ENCODE measurements at regions not wholly inside any gene's neighbourhood (a gene's known extent, or its start where the extent isn't known, plus 50 kb on each side); places are given as distances from the start of the nearest gene placed in this dataset.

DNA sequence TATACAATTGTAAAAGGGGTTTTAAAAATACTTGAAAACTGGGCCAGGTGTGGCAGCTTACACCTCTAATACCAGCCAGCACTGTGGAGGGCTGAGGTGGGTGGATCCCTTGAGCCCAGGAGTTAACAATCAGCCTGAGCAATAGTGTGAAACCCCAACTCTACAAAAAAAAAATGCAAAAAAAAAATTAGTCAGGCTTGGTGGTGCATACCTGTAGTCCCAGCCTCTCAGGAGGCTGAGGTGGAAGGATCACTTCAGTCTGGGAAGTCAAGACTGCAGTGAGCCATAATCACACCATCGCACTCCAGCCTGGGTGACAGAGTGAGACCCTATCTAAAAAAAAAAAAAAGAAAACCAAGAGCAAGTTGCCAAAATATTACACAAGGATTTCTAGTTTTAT, 182.7 kb downstream of the UBE2E3 start:
- Histone ChIP-seq H3K27me3 (no peaks in the 10 kb centered on the region), H3K36me3 (no peaks in the 10 kb centered on the region), H3K9me3 (no peaks in the 10 kb centered on the region), H3K27ac (no peak overlapping the region), H3K4me3 (no peak overlapping the region), H3K4me1 (no peaks in the 10 kb centered on the region)
- no peak for DNase-seq (ENCODE audit: low spot score in 2 of 2)
- TF ChIP-seq, protein P1, sequence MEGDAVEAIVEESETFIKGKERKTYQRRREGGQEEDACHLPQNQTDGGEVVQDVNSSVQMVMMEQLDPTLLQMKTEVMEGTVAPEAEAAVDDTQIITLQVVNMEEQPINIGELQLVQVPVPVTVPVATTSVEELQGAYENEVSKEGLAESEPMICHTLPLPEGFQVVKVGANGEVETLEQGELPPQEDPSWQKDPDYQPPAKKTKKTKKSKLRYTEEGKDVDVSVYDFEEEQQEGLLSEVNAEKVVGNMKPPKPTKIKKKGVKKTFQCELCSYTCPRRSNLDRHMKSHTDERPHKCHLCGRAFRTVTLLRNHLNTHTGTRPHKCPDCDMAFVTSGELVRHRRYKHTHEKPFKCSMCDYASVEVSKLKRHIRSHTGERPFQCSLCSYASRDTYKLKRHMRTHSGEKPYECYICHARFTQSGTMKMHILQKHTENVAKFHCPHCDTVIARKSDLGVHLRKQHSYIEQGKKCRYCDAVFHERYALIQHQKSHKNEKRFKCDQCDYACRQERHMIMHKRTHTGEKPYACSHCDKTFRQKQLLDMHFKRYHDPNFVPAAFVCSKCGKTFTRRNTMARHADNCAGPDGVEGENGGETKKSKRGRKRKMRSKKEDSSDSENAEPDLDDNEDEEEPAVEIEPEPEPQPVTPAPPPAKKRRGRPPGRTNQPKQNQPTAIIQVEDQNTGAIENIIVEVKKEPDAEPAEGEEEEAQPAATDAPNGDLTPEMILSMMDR (IDR thresholded peaks at IDR 0.05) = no peak
- TF ChIP-seq POLR2A (IDR thresholded peaks at IDR 0.05) (no peak), POLR2AphosphoS5 (IDR thresholded peaks at IDR 0.05) (no peak)
- intact Hi-C loops (cut with DNase I; ENCODE audit: low total_unique reads) = no loop called here

DNA sequence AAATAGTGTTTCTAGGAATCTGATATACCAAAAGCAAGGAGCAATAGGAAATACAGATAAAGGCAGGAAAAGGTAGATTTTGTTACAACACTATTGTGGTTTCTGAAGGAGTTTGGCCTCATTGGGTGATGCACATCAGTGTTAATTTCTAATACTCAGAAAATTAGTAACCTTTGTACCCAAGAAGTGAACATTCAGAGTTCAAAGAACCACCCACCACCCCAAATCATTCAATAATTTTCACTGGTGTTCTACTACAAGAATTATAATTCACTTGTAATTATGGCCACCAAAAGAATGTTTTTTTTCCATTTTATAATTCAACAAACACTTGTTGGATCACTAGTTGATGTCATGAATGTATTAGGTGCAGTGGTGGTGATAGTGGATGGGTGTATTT, 183.3 kb downstream of the UBE2E3 start:
- H3K9me3 ChIP-seq = no peaks in the 10 kb centered on the region
- TF ChIP-seq POLR2A (IDR thresholded peaks at IDR 0.05) (no peak), POLR2AphosphoS5 (IDR thresholded peaks at IDR 0.05) (no peak)
- TF ChIP-seq, protein P1 (IDR thresholded peaks at IDR 0.05) = no peak
- H3K27ac ChIP-seq = no peak overlapping the region
- intact Hi-C loops (cut with DNase I; ENCODE audit: low total_unique reads) = no loop called here
- no peak overlapping the region for H3K4me3 ChIP-seq
- no peak for DNase-seq (ENCODE audit: low spot score in 2 of 2)
- no peaks in the 10 kb centered on the region for H3K4me1 ChIP-seq
- H3K36me3 ChIP-seq = no peaks in the 10 kb centered on the region
- H3K27me3 ChIP-seq = no peaks in the 10 kb centered on the region

DNA sequence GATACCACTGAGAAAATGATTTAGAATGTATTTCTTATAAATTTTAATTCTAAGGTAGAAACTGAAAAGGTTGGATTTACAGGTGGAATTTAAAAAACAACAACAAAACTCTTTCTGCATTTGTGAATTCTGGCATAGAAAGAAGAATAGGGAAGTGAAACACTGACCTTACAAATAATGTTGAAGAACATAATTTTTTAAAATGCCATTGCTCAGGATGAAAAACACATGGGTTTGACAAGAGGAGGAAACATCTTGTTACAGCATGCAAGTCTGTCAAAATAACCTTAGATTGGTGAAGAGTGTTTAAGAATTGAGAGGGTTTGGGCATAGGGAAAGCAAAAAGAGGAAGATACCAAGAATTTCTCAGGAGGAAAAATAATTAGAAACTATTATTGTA, 184.3 kb downstream of the UBE2E3 start:
- Histone ChIP-seq H3K27me3 (no peaks in the 10 kb centered on the region), H3K36me3 (no peaks in the 10 kb centered on the region), H3K4me1 (no peaks in the 10 kb centered on the region), H3K9me3 (no peaks in the 10 kb centered on the region), H3K27ac (no peak overlapping the region), H3K4me3 (no peak overlapping the region)
- DNase-seq (ENCODE audit: low spot score in 2 of 2) = no peak
- intact Hi-C loops (cut with DNase I; ENCODE audit: low total_unique reads) = no loop called here
- TF ChIP-seq POLR2AphosphoS5 (IDR thresholded peaks at IDR 0.05) (no peak), POLR2A (IDR thresholded peaks at IDR 0.05) (no peak)
- TF ChIP-seq, protein P1 (IDR thresholded peaks at IDR 0.05) = no peak

DNA sequence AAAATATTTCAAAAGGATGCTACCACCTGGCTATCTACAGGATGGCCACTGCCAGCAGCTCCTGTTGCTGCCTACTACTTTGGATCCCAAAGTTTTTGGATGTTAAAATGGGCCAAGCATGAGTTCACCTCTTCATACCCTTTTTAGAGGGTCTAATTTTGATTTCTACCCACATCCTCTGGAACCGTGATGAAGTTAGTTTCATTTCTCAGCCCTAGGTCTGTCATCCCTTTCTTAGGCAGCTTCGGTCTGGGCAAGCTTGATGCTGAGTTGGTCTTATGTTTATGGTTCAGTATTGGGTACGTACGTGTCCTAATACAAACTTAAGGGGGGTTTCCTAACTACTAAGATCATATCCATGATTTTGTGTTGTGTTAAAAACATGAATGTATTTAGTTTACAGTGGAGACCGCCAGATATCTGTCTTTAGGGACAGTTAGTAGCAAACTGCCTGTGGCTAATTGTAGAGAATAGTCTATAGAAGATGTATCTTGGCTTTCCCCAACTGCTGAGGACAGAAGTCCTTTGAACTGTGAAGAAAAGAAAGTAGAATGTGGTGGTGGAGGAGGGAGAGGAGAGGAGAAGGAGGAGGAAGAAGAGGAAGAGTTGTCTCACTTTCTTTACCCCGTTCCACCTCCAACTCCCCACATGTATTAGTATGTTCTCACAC, 184.9 kb downstream of the UBE2E3 start:
- H3K4me3 ChIP-seq = no peak overlapping the region
- H3K27me3 ChIP-seq = no peaks in the 10 kb centered on the region
- no peaks in the 10 kb centered on the region for H3K36me3 ChIP-seq
- H3K27ac ChIP-seq = no peak overlapping the region
- intact Hi-C loops (cut with DNase I; ENCODE audit: low total_unique reads) = no loop called here
- H3K9me3 ChIP-seq = no peaks in the 10 kb centered on the region
- no peaks in the 10 kb centered on the region for H3K4me1 ChIP-seq
- no peak for DNase-seq (ENCODE audit: low spot score in 2 of 2)
- TF ChIP-seq POLR2A (IDR thresholded peaks at IDR 0.05) = no peak

DNA sequence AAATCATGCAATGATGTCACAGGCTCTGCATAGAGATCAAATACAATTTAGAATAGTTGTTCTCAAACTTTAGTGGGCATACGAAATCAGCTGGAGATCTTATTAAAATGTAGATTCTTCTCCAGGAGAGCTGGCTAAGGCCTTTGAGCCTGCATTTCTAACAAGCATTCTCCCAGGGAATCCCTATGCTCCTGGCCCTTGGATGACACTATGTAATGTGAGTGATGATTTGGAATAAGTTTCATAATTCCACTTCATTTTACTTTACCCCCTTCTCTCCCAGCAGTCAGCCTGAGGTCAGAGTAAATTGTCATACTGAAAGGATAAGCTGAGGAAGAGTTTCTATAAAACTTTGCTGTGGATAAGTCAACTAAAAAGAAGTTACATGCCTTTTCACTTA, 189.1 kb downstream of the UBE2E3 start:
- no peaks in the 10 kb centered on the region for H3K4me1 ChIP-seq
- H3K27ac ChIP-seq = no peak overlapping the region
- no peak for DNase-seq (ENCODE audit: low spot score in 2 of 2)
- H3K4me3 ChIP-seq = no peak overlapping the region
- no peaks in the 10 kb centered on the region for H3K9me3 ChIP-seq
- no peaks in the 10 kb centered on the region for H3K27me3 ChIP-seq
- intact Hi-C loops (cut with DNase I; ENCODE audit: low total_unique reads) = no loop called here
- TF ChIP-seq, protein P1 (IDR thresholded peaks at IDR 0.05) = no peak
- TF ChIP-seq POLR2A (IDR thresholded peaks at IDR 0.05) (no peak), POLR2AphosphoS5 (IDR thresholded peaks at IDR 0.05) (no peak)
- H3K36me3 ChIP-seq = no peaks in the 10 kb centered on the region

DNA sequence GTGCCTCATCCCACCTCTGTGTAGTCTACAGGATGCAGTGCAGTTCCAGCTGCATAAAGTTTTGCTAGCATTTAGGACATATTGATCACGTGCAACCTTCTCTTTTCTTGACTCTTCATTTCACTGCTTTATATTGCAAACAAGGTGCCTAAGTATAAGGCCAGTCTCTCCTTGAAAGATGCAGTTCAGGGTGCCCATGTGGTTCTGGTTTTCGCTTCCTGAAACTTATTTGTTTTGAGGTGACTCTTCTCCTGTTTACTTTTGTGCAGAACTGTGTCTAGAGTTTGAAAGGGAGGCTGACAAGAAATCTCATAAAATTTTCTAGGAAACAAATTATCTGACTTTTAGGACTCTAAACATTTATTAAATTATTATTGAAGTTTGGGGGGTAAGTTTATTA, 189.9 kb downstream of the UBE2E3 start:
- Histone ChIP-seq H3K4me1 (no peaks in the 10 kb centered on the region), H3K27me3 (no peaks in the 10 kb centered on the region), H3K27ac (no peak overlapping the region), H3K9me3 (no peaks in the 10 kb centered on the region), H3K4me3 (no peak overlapping the region), H3K36me3 (no peaks in the 10 kb centered on the region)
- TF ChIP-seq, protein P1 (IDR thresholded peaks at IDR 0.05) = no peak
- no peak for TF ChIP-seq POLR2A (IDR thresholded peaks at IDR 0.05)
- TF ChIP-seq POLR2AphosphoS5 (IDR thresholded peaks at IDR 0.05) = no peak
- no peak for DNase-seq (ENCODE audit: low spot score in 2 of 2)
- intact Hi-C loops (cut with DNase I; ENCODE audit: low total_unique reads) = no loop called here

Data from breast epithelium (tissue), 4 donors.